Calu3 (cell line): ENCODE measurements at regions not wholly inside any gene's neighbourhood (a gene's known extent, or its start where the extent isn't known, plus 50 kb on each side); places are given as distances from the start of the nearest gene placed in this dataset.

Experiments used
- BruUV-seq: library from RNA; stranded (reverse); fragments of 400-500 nt; replicated peaks from 2 replicates; lab custom pipeline; 2021; lab: Mats Ljungman, UMichigan
- CTCF ChIA-PET: fragments of 300-600 bp; sonication (Branson Sonifier 250); formaldehyde crosslinking; loops from one replicate; lab custom pipeline; 2022; ENCODE audit warnings: antibody characterized with exemption; lab: Charles Lee
- DNase-seq: peaks from one replicate; pipeline ENCODE4 v3.0.0; 2022
- H3K27ac Mint-ChIP-seq: one replicate; pipeline ENCODE4 v1.8.0; 2022; ENCODE audit warnings: mixed read lengths; ENCODE audit not compliant: unreplicated experiment
- H3K27me3 Mint-ChIP-seq: one replicate; pipeline ENCODE4 v1.8.0; 2022; ENCODE audit warnings: mixed read lengths; ENCODE audit not compliant: unreplicated experiment
- H3K36me3 Mint-ChIP-seq: one replicate; pipeline ENCODE4 v1.8.0; 2022; ENCODE audit warnings: mild to moderate bottlenecking, moderate library complexity, mixed read lengths; ENCODE audit not compliant: insufficient read depth, unreplicated experiment
- H3K4me1 Mint-ChIP-seq: one replicate; pipeline ENCODE4 v1.8.0; 2022; ENCODE audit warnings: mild to moderate bottlenecking, low read depth, mixed read lengths; ENCODE audit not compliant: unreplicated experiment
- H3K4me3 Mint-ChIP-seq: one replicate; pipeline ENCODE4 v1.8.0; 2022; ENCODE audit warnings: mild to moderate bottlenecking, low read depth, moderate library complexity, mixed read lengths; ENCODE audit not compliant: unreplicated experiment
- H3K9me3 Mint-ChIP-seq: one replicate; pipeline ENCODE4 v1.8.0; 2022; ENCODE audit warnings: low read depth, mixed read lengths; ENCODE audit not compliant: unreplicated experiment
- CTCF ChIP-seq: fragments of 200-600 bp; IDR thresholded peaks from one replicate; pipeline ENCODE4 v1.8.0; 2022; ENCODE audit warnings: antibody characterized with exemption; ENCODE audit not compliant: unreplicated experiment
- intact Hi-C: fragments of 100-400 bp; cut with micrococcal nuclease; formaldehyde crosslinking; loops from one replicate; pipeline ENCODE4 v1.10.0; 2022; ENCODE audit not compliant: unreplicated experiment

- CTCF ChIA-PET, result no interaction called here
- DNase-seq, result no peak
- Mint-ChIP-seq H3K27me3 (peaks cover 60% of the 10 kb centered on the region), H3K27ac (no peak overlapping the region), H3K4me3 (no peak overlapping the region), H3K9me3 (no peaks in the 10 kb centered on the region), H3K4me1 (no peaks in the 10 kb centered on the region), H3K36me3 (no peaks in the 10 kb centered on the region)
- intact Hi-C loops, result no loop called here
- no TSS peak for BruUV-seq
- no peak for TF ChIP-seq CTCF
Observed at GRCh38 chr11:45724153-45724552, 58.7 kb upstream of the CHST1 start.

- H3K4me3 Mint-ChIP-seq, result no peak overlapping the region
- TF ChIP-seq CTCF, result no peak
- intact Hi-C loops, result no loop called here
- no peaks in the 10 kb centered on the region for H3K9me3 Mint-ChIP-seq
- H3K36me3 Mint-ChIP-seq, result no peaks in the 10 kb centered on the region
- peaks cover 52% of the 10 kb centered on the region for H3K27me3 Mint-ChIP-seq
- CTCF ChIA-PET, result interaction anchor here (0.6 kb wide), 1 partner anchor 16 kb away, joined by 3 read pairs; no protein-coding TSS in a partner anchor
- H3K4me1 Mint-ChIP-seq, result no peaks in the 10 kb centered on the region
- DNase-seq, result no peak
- H3K27ac Mint-ChIP-seq, result no peak overlapping the region
- BruUV-seq, result no TSS peak
Observed at GRCh38 chr11:45723397-45723796, 58.0 kb upstream of the CHST1 start.

- no peak for TF ChIP-seq CTCF
- H3K4me1 Mint-ChIP-seq, result no peaks in the 10 kb centered on the region
Observed at GRCh38 chr11:45722144-45722543, 56.7 kb upstream of the CHST1 start.

GRCh38 chr11:45717526-45717925 lies 52.1 kb upstream of the CHST1 start:
- CTCF ChIA-PET, result no interaction called here
- TF ChIP-seq CTCF, result no peak
- no peaks in the 10 kb centered on the region for H3K4me1 Mint-ChIP-seq
- H3K27me3 Mint-ChIP-seq, result no peaks in the 10 kb centered on the region
- no peak overlapping the region for H3K4me3 Mint-ChIP-seq
- no peak for DNase-seq
- H3K27ac Mint-ChIP-seq, result no peak overlapping the region
- H3K9me3 Mint-ChIP-seq, result no peaks in the 10 kb centered on the region
- no peaks in the 10 kb centered on the region for H3K36me3 Mint-ChIP-seq
- no TSS peak for BruUV-seq
- intact Hi-C loops, result no loop called here

More at GRCh38 chr11:45722144-45722543, 56.7 kb upstream of the CHST1 start:
- H3K27me3 Mint-ChIP-seq, result peaks cover 40% of the 10 kb centered on the region
- no peak for DNase-seq
- CTCF ChIA-PET, result no interaction called here
- H3K36me3 Mint-ChIP-seq, result no peaks in the 10 kb centered on the region
- H3K27ac Mint-ChIP-seq, result no peak overlapping the region
- H3K9me3 Mint-ChIP-seq, result no peaks in the 10 kb centered on the region
- no TSS peak for BruUV-seq
- H3K4me3 Mint-ChIP-seq, result no peak overlapping the region
- intact Hi-C loops, result no loop called here
